SU-DHL-6 (cell line): ENCODE measurements at regions not wholly inside any gene's neighbourhood (a gene's known extent, or its start where the extent isn't known, plus 50 kb on each side); places are given as distances from the start of the nearest gene placed in this dataset.

Source experiments
- H2AFZ ChIP-seq: fragments of 200-600 bp; sonication (generic); 2 replicates; pipeline ENCODE4 v1.6.1; 2014; ENCODE audit warnings: low read depth, mild to moderate bottlenecking, moderate library complexity, mixed read lengths, antibody characterized with exemption, low read length; ENCODE audit not compliant: severe bottlenecking
- H3F3A ChIP-seq: fragments of 200-600 bp; shearing (Covaris generic); 2 replicates; pipeline ENCODE4 v1.6.0; 2016; ENCODE audit warnings: antibody characterized with exemption, mild to moderate bottlenecking; ENCODE audit not compliant: insufficient read depth
- H3K27ac ChIP-seq: fragments of 200-600 bp; sonication (generic); 2 replicates; pipeline ENCODE4 v1.5.1; 2016; ENCODE audit warnings: low read depth, mild to moderate bottlenecking, low read length, moderate library complexity, mixed read lengths
- H3K27me3 ChIP-seq: fragments of 200-600 bp; sonication (generic), shearing (Covaris generic); 2 replicates; pipeline ENCODE4 v1.6.0; 2014; ENCODE audit warnings: mild to moderate bottlenecking, low read length
- H3K36me3 ChIP-seq: fragments of 200-600 bp; sonication (generic); 2 replicates; pipeline ENCODE4 v1.6.1; 2014; ENCODE audit warnings: mild to moderate bottlenecking, low read length, mixed read lengths
- H3K4me2 ChIP-seq: fragments of 300-600, 200-600 bp; shearing (Covaris generic), sonication (generic); 2 replicates; pipeline ENCODE4 v1.6.0; 2014; ENCODE audit warnings: low read length, low read depth, mild to moderate bottlenecking; ENCODE audit not compliant: poor library complexity, severe bottlenecking
- H3K4me3 ChIP-seq: fragments of 200-600 bp; sonication (generic); 2 replicates; pipeline ENCODE4 v1.5.1; 2014; ENCODE audit warnings: antibody characterized with exemption, low read length, mild to moderate bottlenecking, mixed read lengths; ENCODE audit not compliant: insufficient read depth, poor library complexity, severe bottlenecking
- H3K79me2 ChIP-seq: fragments of 200-600 bp; sonication (generic); 2 replicates; pipeline ENCODE4 v1.6.1; 2014; ENCODE audit warnings: mild to moderate bottlenecking, low read length, moderate library complexity; ENCODE audit not compliant: insufficient read depth
- H3K9ac ChIP-seq: fragments of 200-600 bp; sonication (generic); 2 replicates; pipeline ENCODE4 v1.7.0; 2014; ENCODE audit warnings: mild to moderate bottlenecking, low read length
- H3K9me2 ChIP-seq: fragments of 200-600 bp; sonication (generic); replicated peaks from 2 replicates; pipeline ENCODE4 v1.6.1; 2014; ENCODE audit warnings: low read length; ENCODE audit not compliant: insufficient read depth
- H3K9me3 ChIP-seq: fragments of 200-600 bp; sonication (generic); 2 replicates; pipeline ENCODE4 v1.6.1; 2014; ENCODE audit warnings: low read length, mixed read lengths; ENCODE audit not compliant: insufficient read depth
- H4K20me1 ChIP-seq: fragments of 200-600 bp; sonication (generic); 2 replicates; pipeline ENCODE4 v1.6.1; 2014; ENCODE audit warnings: low read depth, mild to moderate bottlenecking, antibody characterized with exemption, low read length, moderate library complexity, mixed read lengths
- EZH2phosphoT487 ChIP-seq: fragments of 200-600 bp; sonication (generic), shearing (Covaris generic); conservative IDR thresholded peaks from 2 replicates; pipeline ENCODE4 v1.6.1; 2018; ENCODE audit warnings: mild to moderate bottlenecking, antibody characterized with exemption, low read length, moderate library complexity, mixed read lengths
- TF ChIP-seq, protein P1 (sequence below): fragments of 200-600 bp; sonication (generic); IDR thresholded peaks from one replicate; pipeline ENCODE4 v1.5.1; 2017; ENCODE audit warnings: antibody characterized with exemption, mild to moderate bottlenecking, low read length, moderate library complexity; ENCODE audit not compliant: insufficient read depth, poor library complexity, severe bottlenecking

DNA sequence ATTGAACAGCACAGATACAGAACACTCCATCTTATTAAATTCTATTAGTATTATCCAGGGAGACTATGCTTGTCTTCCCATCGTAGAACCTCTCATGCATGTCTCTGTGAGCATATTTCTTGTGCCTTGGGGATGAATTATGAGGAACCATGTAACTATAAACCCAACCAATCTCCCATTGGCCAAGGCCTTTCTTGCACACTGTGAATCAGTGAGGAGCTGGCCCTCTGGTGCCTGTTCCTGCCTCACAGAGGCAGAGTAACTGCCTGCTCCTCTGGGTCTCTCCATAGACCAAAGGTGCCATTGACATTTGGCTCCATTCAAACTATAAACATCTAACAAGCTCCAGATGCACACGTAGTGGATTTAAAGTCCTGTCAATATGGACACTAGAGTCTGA lies 190.4 kb downstream of the ENC1 start:
- TF ChIP-seq, protein P1, sequence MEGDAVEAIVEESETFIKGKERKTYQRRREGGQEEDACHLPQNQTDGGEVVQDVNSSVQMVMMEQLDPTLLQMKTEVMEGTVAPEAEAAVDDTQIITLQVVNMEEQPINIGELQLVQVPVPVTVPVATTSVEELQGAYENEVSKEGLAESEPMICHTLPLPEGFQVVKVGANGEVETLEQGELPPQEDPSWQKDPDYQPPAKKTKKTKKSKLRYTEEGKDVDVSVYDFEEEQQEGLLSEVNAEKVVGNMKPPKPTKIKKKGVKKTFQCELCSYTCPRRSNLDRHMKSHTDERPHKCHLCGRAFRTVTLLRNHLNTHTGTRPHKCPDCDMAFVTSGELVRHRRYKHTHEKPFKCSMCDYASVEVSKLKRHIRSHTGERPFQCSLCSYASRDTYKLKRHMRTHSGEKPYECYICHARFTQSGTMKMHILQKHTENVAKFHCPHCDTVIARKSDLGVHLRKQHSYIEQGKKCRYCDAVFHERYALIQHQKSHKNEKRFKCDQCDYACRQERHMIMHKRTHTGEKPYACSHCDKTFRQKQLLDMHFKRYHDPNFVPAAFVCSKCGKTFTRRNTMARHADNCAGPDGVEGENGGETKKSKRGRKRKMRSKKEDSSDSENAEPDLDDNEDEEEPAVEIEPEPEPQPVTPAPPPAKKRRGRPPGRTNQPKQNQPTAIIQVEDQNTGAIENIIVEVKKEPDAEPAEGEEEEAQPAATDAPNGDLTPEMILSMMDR: no peak
- TF ChIP-seq EZH2phosphoT487: no peak
- no peaks in the 10 kb centered on the region for H3F3A ChIP-seq

DNA sequence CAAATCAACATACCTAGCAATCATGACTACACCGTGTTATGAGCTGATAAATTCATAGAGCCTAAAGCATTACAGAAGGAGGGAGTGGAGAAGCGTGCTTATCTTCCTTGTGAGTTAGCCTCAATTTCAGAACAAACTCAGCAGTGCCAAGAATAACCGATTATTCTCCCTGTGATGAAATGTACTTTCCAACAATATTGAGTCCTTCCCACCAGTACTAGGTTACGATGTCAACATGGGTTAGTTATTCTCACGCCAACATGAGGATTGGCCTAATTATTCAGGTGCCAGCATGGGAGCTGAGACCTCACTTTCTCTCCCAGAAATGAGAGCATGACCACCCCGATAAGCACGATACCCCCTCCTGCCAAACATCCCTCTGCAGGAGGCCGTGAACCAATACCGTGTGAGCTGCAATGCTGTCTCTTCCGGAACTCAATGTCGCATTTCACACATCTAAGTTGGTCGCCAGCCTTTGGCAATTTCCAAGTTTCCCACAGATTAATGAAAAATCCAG lies 193.7 kb downstream of the ENC1 start:
- TF ChIP-seq EZH2phosphoT487: no peak
- TF ChIP-seq, protein P1: no peak
- H3K9me3 ChIP-seq: no peaks in the 10 kb centered on the region
- no peaks in the 10 kb centered on the region for H3K27me3 ChIP-seq
- no peaks in the 10 kb centered on the region for H4K20me1 ChIP-seq
- no peak overlapping the region for H2AFZ ChIP-seq
- H3K9ac ChIP-seq: no peak overlapping the region
- no peak overlapping the region for H3K27ac ChIP-seq
- H3K36me3 ChIP-seq: no peaks in the 10 kb centered on the region
- H3F3A ChIP-seq: no peaks in the 10 kb centered on the region
- H3K9me2 ChIP-seq: no peaks in the 10 kb centered on the region
- H3K4me2 ChIP-seq: no peak overlapping the region
- no peak overlapping the region for H3K4me3 ChIP-seq
- no peaks in the 10 kb centered on the region for H3K79me2 ChIP-seq

More for the DNA sequence above, 190.4 kb downstream of the ENC1 start:
- Histone ChIP-seq H3K79me2 (no peaks in the 10 kb centered on the region), H3K27me3 (no peaks in the 10 kb centered on the region), H3K4me3 (no peak overlapping the region), H3K36me3 (no peaks in the 10 kb centered on the region), H3K9ac (no peak overlapping the region), H3K9me2 (no peaks in the 10 kb centered on the region), H3K27ac (no peak overlapping the region), H4K20me1 (no peaks in the 10 kb centered on the region), H3K4me2 (no peak overlapping the region), H2AFZ (no peak overlapping the region), H3K9me3 (no peaks in the 10 kb centered on the region)

DNA sequence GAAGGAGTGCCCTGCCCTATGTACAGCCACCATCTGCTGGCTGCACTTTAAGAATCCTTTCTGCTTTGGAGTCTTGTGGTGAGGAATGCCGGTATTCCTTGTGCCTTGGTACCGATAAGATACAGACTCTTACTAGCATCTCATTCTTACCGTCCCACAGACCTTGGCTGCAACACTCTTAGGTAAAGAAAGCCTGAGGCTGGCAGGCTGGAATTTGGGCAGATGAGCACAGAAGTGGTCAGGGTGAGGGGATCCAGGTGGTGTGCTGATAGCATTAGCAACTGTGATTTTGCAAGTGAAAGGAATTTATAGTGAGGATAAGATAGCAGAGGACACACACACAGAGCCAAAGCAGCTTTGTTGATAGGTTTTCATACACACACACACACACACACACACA lies 198.1 kb downstream of the ENC1 start:
- H3K9me3 ChIP-seq: no peaks in the 10 kb centered on the region
- no peak overlapping the region for H2AFZ ChIP-seq
- H3K27ac ChIP-seq: no peak overlapping the region
- TF ChIP-seq EZH2phosphoT487: no peak
- TF ChIP-seq, protein P1: no peak
- no peak overlapping the region for H3K4me2 ChIP-seq
- no peaks in the 10 kb centered on the region for H3K36me3 ChIP-seq
- H3K79me2 ChIP-seq: no peaks in the 10 kb centered on the region
- H3F3A ChIP-seq: no peaks in the 10 kb centered on the region
- H3K4me3 ChIP-seq: no peak overlapping the region
- H4K20me1 ChIP-seq: no peaks in the 10 kb centered on the region
- H3K9ac ChIP-seq: no peak overlapping the region
- H3K9me2 ChIP-seq: no peaks in the 10 kb centered on the region
- no peaks in the 10 kb centered on the region for H3K27me3 ChIP-seq

DNA sequence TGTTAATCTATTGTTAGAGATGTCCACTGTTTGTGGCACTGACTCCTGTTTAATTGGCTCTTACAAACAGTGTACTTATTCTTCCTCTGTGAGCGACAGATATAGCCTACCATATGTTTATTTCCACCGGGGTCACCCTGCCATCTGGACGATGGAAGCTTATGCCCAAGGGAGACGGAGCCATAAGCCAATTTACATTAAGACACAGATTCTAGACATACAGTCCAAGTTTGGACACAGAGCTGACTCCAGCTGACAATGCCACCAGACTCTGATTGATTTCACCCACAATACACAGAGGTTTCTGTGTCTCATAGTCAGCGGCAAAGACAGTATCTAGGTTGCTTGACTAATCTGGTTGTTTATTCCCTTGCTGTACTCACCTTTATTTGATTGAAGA lies 198.9 kb downstream of the ENC1 start:
- no peaks in the 10 kb centered on the region for H3K9me2 ChIP-seq
- H2AFZ ChIP-seq: no peak overlapping the region
- no peak overlapping the region for H3K27ac ChIP-seq
- no peak for TF ChIP-seq EZH2phosphoT487
- TF ChIP-seq, protein P1: no peak
- no peak overlapping the region for H3K9ac ChIP-seq
- H3K4me3 ChIP-seq: no peak overlapping the region
- no peaks in the 10 kb centered on the region for H3F3A ChIP-seq
- no peaks in the 10 kb centered on the region for H3K36me3 ChIP-seq
- no peaks in the 10 kb centered on the region for H3K79me2 ChIP-seq
- H3K4me2 ChIP-seq: no peak overlapping the region
- H4K20me1 ChIP-seq: no peaks in the 10 kb centered on the region
- no peaks in the 10 kb centered on the region for H3K27me3 ChIP-seq
- H3K9me3 ChIP-seq: no peaks in the 10 kb centered on the region
